HG03378 (cell line): ENCODE measurements at regions not wholly inside any gene's neighbourhood (a gene's known extent, or its start where the extent isn't known, plus 50 kb on each side); places are given as distances from the start of the nearest gene placed in this dataset.

Experiments
- ATAC-seq: cut with Tn5 transposase; IDR thresholded peaks from one replicate; pipeline ENCODE4 v1.9.1; 2021; ENCODE audit warnings: mild to moderate bottlenecking, moderate library complexity; ENCODE audit not compliant: unreplicated experiment

DNA sequence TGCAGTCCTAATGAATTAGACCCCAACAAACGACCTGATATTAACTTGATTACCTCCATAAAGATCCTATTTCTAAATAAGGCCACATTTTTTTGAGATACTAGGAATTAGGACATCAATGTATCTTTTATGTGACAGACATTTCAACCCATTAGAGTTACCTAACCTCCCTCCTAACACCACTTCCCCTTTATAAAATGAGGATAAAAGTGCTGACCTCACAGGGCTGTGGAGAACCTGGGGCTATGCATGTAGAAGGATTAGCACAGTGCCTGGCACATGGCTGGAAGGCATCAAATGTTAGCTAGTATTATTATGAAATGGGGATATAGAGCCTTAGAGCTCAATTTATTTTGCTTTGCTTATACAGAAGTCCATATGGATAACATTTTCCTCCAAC lies 53.5 kb upstream of the LRRN1 start:
- no peak for ATAC-seq

DNA sequence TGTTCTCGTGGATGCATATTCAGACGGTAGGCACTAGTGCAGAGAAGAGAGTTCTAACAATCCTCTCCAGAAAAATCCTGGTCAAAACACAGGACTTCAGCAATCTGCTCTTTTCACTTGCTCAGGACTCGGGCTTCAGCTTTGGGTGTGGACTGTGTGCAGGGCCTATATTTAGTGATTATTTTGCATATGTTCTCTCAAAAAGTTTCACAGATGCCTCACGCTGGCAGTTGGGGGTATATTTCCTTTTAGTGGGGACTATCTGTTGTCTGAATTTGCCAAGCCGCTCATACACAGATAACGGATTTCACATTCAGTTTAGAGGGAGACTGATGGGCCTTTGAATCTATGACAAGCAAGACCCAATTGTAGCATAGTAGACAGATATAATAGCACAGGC lies 54.4 kb upstream of the LRRN1 start:
- no peak for ATAC-seq

DNA sequence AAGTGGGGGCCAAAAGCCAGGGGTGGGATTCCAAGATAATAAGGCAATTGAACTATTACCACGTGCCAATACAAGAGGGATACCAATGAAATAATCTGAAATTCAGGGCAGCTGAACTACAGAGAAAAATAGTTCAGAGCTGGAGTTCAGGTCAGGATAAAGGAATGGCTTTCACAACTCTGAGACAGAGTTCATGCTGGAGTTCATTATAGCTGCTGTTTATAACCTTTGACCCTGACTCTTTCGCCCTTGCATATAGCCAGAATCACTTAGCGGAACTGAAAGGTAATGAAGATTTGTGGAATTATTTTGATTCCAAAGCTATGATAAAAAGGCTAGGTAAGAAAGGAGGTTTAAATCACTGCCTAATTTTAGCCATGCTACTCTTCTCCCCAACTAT lies 55.5 kb upstream of the LRRN1 start:
- no peak for ATAC-seq

DNA sequence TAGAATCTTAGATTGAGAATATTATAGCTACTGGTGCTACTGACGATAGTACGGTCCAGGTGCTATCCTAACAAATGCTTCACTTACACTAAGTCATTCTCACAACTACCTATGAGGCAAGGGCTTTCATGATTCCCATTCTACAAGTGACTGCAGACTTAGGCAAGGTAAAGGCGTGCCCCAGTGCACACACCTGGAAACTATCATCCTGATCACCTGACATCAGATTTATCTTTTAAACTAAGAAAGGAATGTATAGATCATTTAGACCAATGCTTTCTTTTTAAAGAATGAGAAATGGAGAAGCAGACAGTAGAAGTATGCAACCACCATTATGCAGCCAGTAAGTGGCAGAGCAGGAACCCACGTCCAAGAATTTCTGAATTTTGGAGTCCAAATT lies 59.2 kb upstream of the LRRN1 start:
- ATAC-seq: no peak

DNA sequence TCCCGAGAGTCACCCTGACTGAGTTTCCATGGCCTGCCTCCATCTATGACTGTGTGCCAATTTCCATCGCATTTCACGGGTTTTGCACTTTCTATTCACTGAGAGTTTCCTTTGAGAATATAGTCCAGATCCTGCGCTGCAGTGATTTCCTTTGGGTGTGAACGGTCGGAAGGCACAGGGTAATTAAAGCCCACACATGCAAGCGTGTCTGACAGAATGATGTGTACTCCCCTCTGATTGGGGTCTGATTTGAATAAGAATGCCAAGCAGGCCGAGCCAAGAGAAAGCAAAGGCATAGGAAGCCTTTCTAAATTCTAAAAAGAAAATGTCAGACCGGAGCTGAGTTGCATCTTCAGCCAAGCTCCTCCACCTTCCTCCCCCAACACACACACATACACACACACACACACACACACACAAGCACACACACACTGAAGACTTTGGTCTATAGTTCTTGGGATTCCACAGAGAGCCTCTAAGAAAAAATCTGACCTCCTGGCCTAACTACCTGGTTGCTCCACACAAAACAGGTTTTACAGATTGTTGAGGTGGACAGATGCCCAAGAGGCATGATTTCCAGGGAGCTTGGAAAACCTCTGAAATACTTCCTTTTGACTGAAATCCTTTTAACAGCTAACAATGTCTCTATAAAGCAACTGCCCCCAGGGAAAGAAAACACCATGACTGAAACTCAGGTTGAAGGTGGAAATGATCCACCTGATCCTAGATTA lies 59.7 kb upstream of the LRRN1 start:
- no peak for ATAC-seq

DNA sequence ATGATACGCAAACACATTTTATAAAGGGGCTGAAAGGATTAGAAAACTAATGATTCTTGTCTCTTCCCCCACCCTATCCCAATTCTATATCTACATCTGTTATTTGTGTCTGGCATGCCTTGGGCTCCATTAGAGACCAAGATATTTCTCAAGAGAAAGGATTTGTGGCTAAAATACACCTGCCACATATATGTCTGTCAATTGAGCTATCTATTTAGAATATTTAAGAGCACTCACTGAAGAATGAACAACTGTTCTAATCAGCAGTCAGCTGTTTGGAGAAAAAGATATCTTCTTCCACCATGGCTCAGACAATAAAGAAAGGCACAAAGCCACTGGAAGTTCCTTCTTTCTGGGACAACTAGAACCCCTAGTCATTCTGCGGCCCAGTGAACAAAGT lies 61.7 kb upstream of the LRRN1 start:
- no peak for ATAC-seq

DNA sequence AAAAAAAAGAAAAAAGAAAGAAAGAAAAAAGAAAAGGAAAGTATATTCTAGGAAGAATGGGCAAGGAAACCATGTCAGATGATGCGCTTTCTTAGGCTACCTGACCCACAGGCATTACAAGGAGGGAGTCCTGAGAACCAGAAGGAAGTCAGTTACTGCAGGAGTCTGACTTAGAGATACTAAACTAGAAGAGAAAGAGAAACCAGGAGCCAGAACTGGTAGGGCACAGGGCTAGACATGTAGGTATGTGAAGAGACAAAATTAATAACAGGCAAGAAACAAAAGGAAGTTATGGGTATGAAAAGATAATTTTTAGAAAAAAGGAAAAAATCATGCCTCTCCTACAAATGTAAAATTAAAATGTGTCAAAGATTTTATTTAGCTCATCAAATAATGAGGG lies 63.3 kb upstream of the LRRN1 start:
- ATAC-seq: no peak

DNA sequence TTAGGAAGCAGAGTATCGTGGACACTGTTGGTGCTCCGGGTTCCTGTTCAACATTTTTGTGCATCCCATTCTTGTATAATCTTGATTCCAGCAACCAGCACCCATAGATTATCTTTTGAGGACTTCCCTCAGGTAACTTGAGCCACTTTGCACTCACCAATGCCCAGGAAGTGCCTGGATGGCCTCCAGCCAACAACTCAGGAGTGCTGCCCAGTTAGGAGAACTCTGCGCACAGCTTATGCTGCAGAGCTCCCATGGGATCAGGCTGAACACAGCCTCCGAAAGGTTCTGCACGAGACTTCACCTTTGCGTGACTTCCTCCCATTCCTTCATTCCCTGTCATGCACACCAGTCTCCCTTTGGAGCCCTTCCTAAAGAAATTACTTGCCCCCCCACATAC lies 64.3 kb upstream of the LRRN1 start:
- no peak for ATAC-seq

DNA sequence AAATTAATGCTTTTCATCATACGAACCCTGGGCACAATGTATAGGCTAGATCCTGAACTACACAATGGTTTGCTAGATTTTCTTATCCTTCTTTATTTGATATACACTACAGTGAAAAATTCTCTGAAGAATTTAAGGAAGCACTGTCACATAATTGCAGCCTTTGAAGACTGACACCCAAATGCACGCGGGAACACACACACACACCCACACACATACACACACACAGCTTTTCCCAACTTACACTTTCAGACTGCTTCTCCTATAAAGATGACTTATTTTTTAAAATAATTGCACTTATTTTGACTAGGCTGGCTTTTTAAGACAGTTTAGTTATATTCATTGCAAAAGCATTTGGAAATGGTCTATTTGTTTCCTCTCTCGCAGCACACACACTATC lies 70.0 kb upstream of the LRRN1 start:
- ATAC-seq: no peak

DNA sequence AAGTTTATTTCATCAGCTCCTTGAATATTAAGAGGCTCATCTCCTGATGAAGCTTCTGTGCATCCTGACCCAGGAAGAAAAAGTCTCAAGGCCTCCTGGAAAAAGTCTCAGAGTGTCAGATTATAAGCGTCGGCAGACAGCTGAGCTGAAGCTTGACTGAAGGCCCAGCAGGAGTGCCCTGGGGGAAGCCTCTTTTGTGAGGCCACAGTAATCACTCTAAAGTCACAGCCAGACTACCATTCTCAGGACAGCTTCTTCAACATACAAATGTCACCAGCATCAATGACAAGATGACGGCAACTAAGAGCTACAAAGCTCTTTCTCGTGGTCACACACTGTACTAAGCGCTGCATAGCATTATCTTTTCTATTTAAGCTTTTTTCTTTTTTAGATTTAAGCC lies 72.7 kb upstream of the LRRN1 start:
- no peak for ATAC-seq

DNA sequence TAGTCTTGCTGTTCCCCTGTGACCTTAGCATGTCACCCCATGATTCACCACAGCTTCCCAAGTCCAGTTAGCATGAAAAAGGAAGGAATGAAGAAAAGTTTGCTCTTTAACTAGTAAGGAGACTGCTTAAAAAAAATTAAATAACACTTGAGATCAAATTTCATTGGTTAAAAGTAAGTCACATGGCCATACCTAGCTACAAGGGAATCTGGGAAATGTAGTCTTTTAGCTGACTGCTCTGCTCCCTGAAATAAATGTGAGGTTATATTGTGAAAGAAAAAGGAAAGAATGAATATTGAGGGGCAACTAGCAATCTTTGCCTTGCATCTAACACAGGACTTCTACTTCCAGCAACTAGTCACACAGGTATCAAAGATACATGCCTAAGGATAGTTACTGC lies 84.7 kb upstream of the LRRN1 start:
- no peak for ATAC-seq

DNA sequence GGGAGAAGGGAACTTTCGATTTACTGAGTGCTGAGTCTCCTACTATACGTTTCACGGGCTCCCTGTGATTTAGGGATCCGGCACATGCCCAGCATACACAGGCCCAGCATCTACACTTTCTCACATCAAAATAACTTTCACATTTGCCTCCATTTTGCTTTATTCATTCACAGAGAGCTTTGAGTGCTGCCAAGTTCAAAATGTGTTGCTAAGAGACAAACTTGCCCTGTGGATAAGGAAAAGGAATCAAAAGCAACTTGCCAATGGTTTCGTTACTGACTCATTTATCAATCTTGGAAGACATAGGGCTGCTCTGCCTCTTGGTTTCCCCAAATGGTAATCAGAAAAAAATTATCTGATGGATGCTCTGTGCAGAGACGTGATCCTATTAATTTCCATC lies 86.3 kb upstream of the LRRN1 start:
- no peak for ATAC-seq

DNA sequence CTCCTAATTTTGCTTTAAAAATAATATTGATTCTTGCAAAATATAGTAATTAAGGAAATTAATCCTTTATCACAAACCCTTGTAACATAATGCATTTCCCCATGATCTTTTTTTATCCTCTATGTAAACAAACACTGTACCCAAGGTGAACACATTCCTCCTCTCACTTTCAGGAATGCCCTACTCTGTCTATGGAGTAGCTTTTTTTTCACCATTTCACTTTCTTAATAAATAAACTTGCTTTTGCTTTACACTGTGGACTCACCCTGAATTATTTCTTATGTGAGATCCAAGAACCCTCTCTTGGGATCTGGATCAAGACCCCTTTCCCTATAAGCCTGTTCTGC lies 90.5 kb upstream of the LRRN1 start:
- ATAC-seq: no peak

DNA sequence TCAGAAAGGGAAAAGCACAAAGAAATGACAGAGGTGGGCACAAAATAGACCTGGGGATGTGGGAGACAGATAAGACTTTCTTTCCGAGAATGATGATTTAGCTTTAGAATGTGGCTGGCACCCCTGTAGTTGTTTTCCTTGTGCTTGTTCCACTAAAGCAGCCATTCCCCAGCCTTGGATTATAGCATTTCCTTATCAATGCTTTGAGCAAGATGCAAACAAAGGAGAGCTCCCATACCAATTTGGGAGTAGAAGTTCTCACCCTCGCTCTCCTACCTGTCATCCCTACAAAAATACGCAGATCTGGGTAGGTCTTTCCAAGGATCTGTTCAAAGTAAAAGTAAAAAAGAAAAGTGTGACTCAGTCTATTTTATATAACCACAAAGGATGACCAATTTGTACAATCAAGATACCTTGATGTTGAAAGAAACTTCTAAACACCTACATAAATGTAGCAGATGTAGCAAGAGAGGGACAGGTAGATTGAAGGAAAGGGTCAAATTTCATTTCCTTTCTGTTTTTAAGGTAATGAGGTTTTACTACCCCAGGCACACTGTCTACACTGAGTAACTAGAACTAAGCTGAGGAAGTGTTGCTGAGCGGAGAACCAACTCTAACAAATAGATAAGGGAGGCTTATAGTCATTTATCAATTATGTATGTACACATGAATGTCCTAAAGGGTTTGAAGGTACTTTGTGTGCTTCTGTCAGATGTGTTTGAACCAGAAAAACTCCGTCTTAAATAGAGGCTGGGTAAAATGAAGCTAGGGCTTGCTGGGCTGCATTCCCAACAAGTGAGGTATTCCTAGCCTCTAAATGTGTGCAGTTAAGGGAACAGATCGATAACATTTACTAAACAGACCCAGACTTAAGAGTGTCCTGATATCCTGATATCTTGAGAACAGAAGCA lies 91.1 kb upstream of the LRRN1 start:
- no peak for ATAC-seq

DNA sequence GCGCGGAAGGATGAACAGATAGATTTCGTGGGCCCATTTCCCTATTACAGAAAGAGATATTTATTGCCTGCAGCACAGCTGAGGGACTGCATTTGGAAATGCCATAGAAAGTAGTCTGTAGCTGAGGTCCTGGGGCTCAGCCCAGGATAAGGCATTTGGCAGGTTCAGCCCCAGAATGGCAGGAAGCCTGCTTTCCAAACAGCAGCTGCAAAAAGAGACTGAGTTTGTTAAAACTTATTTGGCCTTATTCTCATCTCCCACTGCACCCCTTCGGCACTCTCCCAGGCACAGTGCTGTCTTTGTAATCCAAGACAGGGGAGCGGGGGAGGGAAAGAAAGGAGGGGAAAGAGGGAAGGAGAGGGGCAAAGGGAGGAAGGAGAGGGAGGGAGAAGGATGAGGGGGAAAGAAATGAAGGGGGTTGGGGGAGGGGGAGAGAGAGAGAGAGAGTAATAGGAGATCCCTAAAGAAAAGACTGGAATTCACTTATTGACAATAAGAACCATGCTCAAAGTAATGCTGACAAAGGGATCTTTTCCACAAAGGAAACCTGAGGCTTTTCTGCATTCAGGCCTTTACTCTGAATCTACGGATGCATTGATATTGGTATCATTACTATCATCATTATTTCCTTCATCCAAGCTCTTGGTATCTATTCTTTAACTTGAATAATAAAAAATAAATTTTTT lies 94.0 kb upstream of the LRRN1 start:
- no peak for ATAC-seq

DNA sequence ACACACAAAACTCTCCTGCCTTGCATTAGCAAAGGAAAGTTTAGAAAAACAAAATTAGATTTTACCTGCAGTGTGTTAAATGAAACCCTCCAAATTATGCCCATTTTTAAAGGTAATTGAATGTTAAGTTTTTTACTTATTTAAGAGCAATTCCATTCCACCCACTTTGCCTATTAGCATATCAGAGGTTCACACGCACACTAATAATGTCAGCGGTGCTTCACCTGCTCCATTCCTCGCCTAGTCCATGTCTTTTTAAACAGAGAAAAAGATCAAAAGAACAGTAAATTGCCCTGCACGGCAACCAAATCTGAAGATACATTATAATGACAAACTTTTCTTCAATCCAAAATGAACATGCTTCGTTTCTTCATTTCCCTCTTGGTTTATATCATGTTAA lies 97.3 kb upstream of the LRRN1 start:
- ATAC-seq: no peak

DNA sequence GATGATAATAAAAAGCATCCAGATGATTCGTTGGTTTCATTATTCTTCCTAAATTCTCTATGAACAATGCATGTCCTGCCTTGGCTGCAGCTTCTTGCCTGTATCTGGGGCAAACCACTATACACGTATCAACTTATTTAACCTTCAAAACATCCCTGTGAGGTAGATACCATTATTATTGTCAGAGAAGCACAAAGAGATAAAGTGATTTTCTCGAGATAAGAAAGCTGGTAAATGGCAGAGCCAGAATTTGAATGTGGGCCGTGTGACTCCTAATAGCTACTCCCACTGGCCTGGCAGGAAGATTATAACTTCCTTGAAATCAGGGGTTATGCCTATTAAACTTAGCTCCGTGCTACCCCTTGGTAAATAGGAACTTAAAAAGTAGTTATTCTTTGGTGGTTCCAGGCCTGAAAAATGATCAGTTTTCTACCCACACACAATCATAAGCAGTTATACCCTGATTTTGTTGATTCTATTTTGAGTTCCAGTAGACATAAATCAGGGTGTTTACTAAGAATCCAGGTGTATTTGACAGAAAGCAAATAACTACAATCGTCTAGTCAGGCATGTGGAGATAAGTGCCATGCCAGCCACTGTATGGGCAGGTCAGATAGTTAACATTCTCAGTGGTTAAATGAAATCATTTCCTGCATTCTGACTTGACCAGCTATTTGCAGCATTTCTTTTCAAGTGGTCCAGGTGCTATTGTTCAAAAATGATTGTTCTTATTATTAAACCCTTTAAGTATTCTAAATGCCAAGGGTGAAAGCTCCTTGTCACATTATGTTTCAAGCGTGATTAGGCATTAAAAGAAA lies 99.2 kb upstream of the LRRN1 start:
- ATAC-seq: no peak

DNA sequence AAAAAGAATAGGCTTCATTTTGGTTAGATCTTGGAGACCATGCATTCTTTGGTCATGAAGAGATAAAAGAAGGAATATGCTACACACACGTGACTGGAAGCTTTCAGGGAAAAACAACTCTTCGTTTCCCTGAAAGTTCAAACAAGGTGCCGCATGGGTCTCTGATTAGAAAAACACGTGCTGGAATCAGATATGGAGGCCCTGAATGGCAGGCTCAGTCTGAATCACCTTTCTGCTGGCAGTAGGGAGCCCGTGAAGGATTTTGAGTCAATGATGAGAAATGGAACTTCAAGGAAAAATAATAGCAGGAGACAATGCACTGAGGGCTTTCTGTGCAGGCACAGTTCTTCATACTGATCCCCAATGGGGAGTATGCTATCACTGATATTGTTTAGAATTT lies 99.8 kb upstream of the LRRN1 start:
- ATAC-seq: no peak

DNA sequence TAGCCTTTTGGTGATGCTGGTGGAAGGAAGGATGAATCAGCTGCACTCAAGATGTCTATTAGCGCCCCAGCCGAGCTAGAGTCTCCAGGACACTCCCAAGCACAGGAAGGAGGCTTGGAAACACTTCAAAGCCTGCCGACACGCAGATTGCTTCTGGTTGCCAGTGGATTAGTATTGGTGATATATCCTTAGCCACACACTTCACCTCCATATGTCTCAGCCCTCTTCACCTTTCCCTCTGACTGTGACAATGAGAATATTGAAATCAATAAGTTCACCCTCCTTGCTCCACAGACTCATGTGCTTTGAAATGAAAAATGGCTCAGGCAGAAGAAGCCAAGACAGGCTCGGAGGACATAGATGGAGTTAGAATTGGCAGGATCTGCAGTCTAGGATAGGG lies 102.9 kb upstream of the LRRN1 start:
- no peak for ATAC-seq

DNA sequence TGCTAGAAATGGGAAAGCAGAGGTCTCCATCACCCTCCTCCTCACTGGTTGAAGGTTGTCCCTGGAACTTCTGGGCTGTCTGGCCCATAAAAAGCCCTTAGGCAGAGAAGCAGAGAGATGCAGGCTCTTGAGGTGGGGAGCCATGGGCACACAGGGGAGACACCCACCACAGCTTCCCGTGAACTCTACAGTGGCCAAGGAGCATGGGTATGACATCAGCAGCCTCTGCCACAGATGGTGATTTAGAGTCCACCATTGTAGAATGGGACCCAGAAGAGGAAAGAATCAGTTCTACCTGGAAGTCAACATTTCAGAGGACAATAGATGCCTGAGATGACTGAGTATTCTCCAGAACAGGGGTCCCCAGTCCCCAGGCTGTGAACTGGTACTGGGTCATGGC lies 105.6 kb upstream of the LRRN1 start:
- no peak for ATAC-seq
